Liver (tissue), 7 donors: ENCODE measurements at regions not wholly inside any gene's neighbourhood (a gene's known extent, or its start where the extent isn't known, plus 50 kb on each side); places are given as distances from the start of the nearest gene placed in this dataset.

ENCODE experiments used
- DNase-seq: peaks from one replicate; pipeline ENCODE4 v3.0.0-alpha.2; 2017; ENCODE audit warnings: low spot score
- H3K27ac ChIP-seq, 2 donors: one replicate each; pipeline ENCODE4 v1.7.0; 2013; ENCODE audit warnings: inconsistent platforms in 2 of 2, low read length in 2 of 2, control low read depth in 1 of 2, low read depth in 1 of 2, mild to moderate bottlenecking in 1 of 2
- H3K27me3 ChIP-seq, 4 donors: one replicate each; pipeline versions ENCODE4 v1.6.1 to v1.7.0; 2013; ENCODE audit warnings: low read length in 3 of 4, inconsistent platforms in 1 of 4, mild to moderate bottlenecking in 1 of 4, moderate library complexity in 1 of 4; ENCODE audit not compliant: control insufficient read depth in 4 of 4, insufficient read depth in 4 of 4
- H3K36me3 ChIP-seq, 4 donors: one replicate each; pipeline versions ENCODE4 v1.6.1 to v1.7.0; 2013; ENCODE audit warnings: low read length in 3 of 4, mild to moderate bottlenecking in 3 of 4, low read depth in 1 of 4, moderate library complexity in 1 of 4; ENCODE audit not compliant: control insufficient read depth in 4 of 4, insufficient read depth in 3 of 4
- H3K4me1 ChIP-seq, 4 donors: one replicate each; pipeline versions ENCODE4 v1.6.1 to v1.7.0; 2013; ENCODE audit warnings: low read length in 3 of 4, mild to moderate bottlenecking in 3 of 4, moderate library complexity in 1 of 4; ENCODE audit not compliant: control insufficient read depth in 4 of 4, insufficient read depth in 4 of 4
- H3K4me3 ChIP-seq, 3 donors: one replicate each; pipeline versions ENCODE4 v1.6.1 to v1.7.0; 2013; ENCODE audit warnings: low read length in 3 of 3, control low read depth in 1 of 3, low read depth in 1 of 3, mild to moderate bottlenecking in 1 of 3
- H3K9ac ChIP-seq, 2 donors: one replicate each; pipeline ENCODE4 v1.7.0; 2013; ENCODE audit warnings: low read length in 2 of 2, mild to moderate bottlenecking in 2 of 2, moderate library complexity in 2 of 2, control low read depth in 1 of 2, low read depth in 1 of 2
- H3K9me3 ChIP-seq, 4 donors: one replicate each; pipeline versions ENCODE4 v1.6.1 to v1.7.0; 2013; ENCODE audit warnings: low read length in 3 of 4; ENCODE audit not compliant: control insufficient read depth in 4 of 4
- EGR1 ChIP-seq, 2 donors: IDR thresholded peaks; 2 replicates each; pipeline ENCODE4 v1.6.1; 2016 to 2018; ENCODE audit warnings: antibody characterized with exemption in 2 of 2, low read depth in 2 of 2
- FOXA1 ChIP-seq: IDR thresholded peaks from 2 replicates; pipeline ENCODE4 v1.6.1; 2016; ENCODE audit warnings: antibody characterized with exemption
- FOXA2 ChIP-seq: IDR thresholded peaks from 2 replicates; pipeline ENCODE4 v1.6.1; 2016; ENCODE audit warnings: antibody characterized with exemption
- GABPA ChIP-seq, 2 donors: IDR thresholded peaks in 1 of 2; conservative IDR thresholded peaks in 1 of 2; 2 replicates each; pipeline ENCODE4 v1.6.1; 2016; ENCODE audit warnings: antibody characterized with exemption in 2 of 2, mild to moderate bottlenecking in 1 of 2, moderate library complexity in 1 of 2
- HNF4A ChIP-seq, 2 donors: conservative IDR thresholded peaks; 2 replicates each; pipeline ENCODE4 v1.6.1; 2016; ENCODE audit warnings: antibody characterized with exemption in 2 of 2, mild to moderate bottlenecking in 2 of 2
- HNF4G ChIP-seq: IDR thresholded peaks from 2 replicates; pipeline ENCODE4 v1.6.1; 2016; ENCODE audit warnings: antibody characterized with exemption
- JUND ChIP-seq, 2 donors: IDR thresholded peaks; 2 replicates each; pipeline ENCODE4 v1.6.1; 2016; ENCODE audit warnings: antibody characterized with exemption in 2 of 2
- NR2F2 ChIP-seq: IDR thresholded peaks from 2 replicates; pipeline ENCODE4 v1.6.1; 2016; ENCODE audit warnings: antibody characterized with exemption
- RAD21 ChIP-seq, 2 donors: IDR thresholded peaks; 2 replicates each; pipeline ENCODE4 v1.6.1; 2016; ENCODE audit warnings: antibody characterized with exemption in 2 of 2, mild to moderate bottlenecking in 2 of 2
- RXRA ChIP-seq, 2 donors: IDR thresholded peaks; 2 replicates each; pipeline ENCODE4 v1.6.1; 2017 to 2018; ENCODE audit warnings: antibody characterized with exemption in 2 of 2, mild to moderate bottlenecking in 1 of 2
- SP1 ChIP-seq: IDR thresholded peaks from 2 replicates; pipeline ENCODE4 v1.6.1; 2018; ENCODE audit warnings: antibody characterized with exemption, mild to moderate bottlenecking
- TAF1 ChIP-seq: conservative IDR thresholded peaks from 2 replicates; pipeline ENCODE4 v1.6.1; 2016; ENCODE audit warnings: antibody characterized with exemption, mild to moderate bottlenecking
- YY1 ChIP-seq: IDR thresholded peaks from 2 replicates; pipeline ENCODE4 v1.6.1; 2016; ENCODE audit warnings: antibody characterized with exemption, mild to moderate bottlenecking
- TF ChIP-seq, protein P1 (sequence below): IDR thresholded peaks from 2 replicates; pipeline ENCODE4 v1.6.1; 2016; ENCODE audit warnings: antibody characterized with exemption
- TF ChIP-seq, protein P2 (sequence below): IDR thresholded peaks from 2 replicates; pipeline ENCODE4 v1.6.1; 2016; ENCODE audit warnings: antibody characterized with exemption
- TF ChIP-seq, protein P3 (sequence below): IDR thresholded peaks from 2 replicates; pipeline ENCODE4 v1.6.1; 2016; ENCODE audit warnings: antibody characterized with exemption
- TF ChIP-seq, protein P4 (sequence below): IDR thresholded peaks from 2 replicates; pipeline ENCODE4 v1.6.1; 2016; ENCODE audit warnings: antibody characterized with exemption, mild to moderate bottlenecking
- TF ChIP-seq, protein P5 (sequence below): fragments of 150-350 bp; IDR thresholded peaks from 2 replicates; pipeline ENCODE4 v1.5.1; 2017; ENCODE audit warnings: improper control_type of control experiment, low read depth, low read length; ENCODE audit not compliant: missing input control
- donor health status: healthy.
- donor health status: healthy.
- donor health status: healthy.
- donor health status: healthy.

DNA sequence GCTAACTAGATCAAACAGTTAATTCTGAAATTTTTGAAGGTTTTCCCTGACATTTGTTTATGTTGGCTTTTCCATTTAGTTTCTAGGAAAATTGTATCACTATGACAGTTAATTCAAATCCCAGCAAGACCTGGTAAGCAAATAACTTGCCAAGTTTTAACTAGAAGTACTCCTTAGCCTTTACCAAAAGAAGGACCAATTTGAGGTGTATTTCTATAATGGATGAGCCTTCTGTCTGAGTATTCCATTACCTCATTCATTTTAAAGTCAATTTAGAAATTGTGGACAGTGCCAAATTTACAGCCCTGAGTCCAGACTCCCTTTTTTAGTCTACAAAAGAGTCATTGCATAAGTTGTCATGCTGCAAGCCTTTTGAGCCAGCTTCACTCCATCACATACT lies 687.6 kb downstream of the CETN3 start:
- H3K9ac ChIP-seq: no peak overlapping the region
- no peaks in the 10 kb centered on the region for H3K9me3 ChIP-seq
- DNase-seq: no peak
- no peak overlapping the region for H3K4me3 ChIP-seq
- H3K36me3 ChIP-seq: no peaks in the 10 kb centered on the region
- peaks cover 0 to 4% (median 1%) of the 10 kb centered on the region in 4 donors for H3K27me3 ChIP-seq
- H3K27ac ChIP-seq: no peak overlapping the region
- H3K4me1 ChIP-seq: no peaks in the 10 kb centered on the region
- TF ChIP-seq, protein P1, sequence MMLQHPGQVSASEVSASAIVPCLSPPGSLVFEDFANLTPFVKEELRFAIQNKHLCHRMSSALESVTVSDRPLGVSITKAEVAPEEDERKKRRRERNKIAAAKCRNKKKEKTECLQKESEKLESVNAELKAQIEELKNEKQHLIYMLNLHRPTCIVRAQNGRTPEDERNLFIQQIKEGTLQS: no peak
- TF ChIP-seq EGR1 (IDR thresholded peaks at IDR 0.05; ENCODE audit: low read depth in 2 of 2): no peak
- TF ChIP-seq YY1: no peak
- TF ChIP-seq HNF4G: no peak
- no peak for TF ChIP-seq TAF1
- TF ChIP-seq HNF4A (conservative IDR thresholded peaks at IDR 0.05): no peak
- TF ChIP-seq, protein P2, sequence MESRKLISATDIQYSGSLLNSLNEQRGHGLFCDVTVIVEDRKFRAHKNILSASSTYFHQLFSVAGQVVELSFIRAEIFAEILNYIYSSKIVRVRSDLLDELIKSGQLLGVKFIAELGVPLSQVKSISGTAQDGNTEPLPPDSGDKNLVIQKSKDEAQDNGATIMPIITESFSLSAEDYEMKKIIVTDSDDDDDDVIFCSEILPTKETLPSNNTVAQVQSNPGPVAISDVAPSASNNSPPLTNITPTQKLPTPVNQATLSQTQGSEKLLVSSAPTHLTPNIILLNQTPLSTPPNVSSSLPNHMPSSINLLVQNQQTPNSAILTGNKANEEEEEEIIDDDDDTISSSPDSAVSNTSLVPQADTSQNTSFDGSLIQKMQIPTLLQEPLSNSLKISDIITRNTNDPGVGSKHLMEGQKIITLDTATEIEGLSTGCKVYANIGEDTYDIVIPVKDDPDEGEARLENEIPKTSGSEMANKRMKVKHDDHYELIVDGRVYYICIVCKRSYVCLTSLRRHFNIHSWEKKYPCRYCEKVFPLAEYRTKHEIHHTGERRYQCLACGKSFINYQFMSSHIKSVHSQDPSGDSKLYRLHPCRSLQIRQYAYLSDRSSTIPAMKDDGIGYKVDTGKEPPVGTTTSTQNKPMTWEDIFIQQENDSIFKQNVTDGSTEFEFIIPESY: no peak
- no peak for TF ChIP-seq RAD21 (IDR thresholded peaks at IDR 0.05)
- TF ChIP-seq, protein P3, sequence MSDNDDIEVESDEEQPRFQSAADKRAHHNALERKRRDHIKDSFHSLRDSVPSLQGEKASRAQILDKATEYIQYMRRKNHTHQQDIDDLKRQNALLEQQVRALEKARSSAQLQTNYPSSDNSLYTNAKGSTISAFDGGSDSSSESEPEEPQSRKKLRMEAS: no peak
- TF ChIP-seq FOXA2: no peak
- no peak for TF ChIP-seq RXRA (IDR thresholded peaks at IDR 0.05)
- TF ChIP-seq FOXA1: no peak
- no peak for TF ChIP-seq NR2F2
- TF ChIP-seq, protein P4, sequence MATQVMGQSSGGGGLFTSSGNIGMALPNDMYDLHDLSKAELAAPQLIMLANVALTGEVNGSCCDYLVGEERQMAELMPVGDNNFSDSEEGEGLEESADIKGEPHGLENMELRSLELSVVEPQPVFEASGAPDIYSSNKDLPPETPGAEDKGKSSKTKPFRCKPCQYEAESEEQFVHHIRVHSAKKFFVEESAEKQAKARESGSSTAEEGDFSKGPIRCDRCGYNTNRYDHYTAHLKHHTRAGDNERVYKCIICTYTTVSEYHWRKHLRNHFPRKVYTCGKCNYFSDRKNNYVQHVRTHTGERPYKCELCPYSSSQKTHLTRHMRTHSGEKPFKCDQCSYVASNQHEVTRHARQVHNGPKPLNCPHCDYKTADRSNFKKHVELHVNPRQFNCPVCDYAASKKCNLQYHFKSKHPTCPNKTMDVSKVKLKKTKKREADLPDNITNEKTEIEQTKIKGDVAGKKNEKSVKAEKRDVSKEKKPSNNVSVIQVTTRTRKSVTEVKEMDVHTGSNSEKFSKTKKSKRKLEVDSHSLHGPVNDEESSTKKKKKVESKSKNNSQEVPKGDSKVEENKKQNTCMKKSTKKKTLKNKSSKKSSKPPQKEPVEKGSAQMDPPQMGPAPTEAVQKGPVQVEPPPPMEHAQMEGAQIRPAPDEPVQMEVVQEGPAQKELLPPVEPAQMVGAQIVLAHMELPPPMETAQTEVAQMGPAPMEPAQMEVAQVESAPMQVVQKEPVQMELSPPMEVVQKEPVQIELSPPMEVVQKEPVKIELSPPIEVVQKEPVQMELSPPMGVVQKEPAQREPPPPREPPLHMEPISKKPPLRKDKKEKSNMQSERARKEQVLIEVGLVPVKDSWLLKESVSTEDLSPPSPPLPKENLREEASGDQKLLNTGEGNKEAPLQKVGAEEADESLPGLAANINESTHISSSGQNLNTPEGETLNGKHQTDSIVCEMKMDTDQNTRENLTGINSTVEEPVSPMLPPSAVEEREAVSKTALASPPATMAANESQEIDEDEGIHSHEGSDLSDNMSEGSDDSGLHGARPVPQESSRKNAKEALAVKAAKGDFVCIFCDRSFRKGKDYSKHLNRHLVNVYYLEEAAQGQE: no peak
- TF ChIP-seq GABPA (IDR thresholded peaks at IDR 0.05 in 1 of 2, conservative IDR thresholded peaks at IDR 0.05 in 1 of 2): no peak
- TF ChIP-seq, protein P5, sequence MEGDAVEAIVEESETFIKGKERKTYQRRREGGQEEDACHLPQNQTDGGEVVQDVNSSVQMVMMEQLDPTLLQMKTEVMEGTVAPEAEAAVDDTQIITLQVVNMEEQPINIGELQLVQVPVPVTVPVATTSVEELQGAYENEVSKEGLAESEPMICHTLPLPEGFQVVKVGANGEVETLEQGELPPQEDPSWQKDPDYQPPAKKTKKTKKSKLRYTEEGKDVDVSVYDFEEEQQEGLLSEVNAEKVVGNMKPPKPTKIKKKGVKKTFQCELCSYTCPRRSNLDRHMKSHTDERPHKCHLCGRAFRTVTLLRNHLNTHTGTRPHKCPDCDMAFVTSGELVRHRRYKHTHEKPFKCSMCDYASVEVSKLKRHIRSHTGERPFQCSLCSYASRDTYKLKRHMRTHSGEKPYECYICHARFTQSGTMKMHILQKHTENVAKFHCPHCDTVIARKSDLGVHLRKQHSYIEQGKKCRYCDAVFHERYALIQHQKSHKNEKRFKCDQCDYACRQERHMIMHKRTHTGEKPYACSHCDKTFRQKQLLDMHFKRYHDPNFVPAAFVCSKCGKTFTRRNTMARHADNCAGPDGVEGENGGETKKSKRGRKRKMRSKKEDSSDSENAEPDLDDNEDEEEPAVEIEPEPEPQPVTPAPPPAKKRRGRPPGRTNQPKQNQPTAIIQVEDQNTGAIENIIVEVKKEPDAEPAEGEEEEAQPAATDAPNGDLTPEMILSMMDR: no peak
- TF ChIP-seq JUND (IDR thresholded peaks at IDR 0.05): no peak
- no peak for TF ChIP-seq SP1
